HEK293T (cell line): ENCODE measurements at regions not wholly inside any gene's neighbourhood (a gene's known extent, or its start where the extent isn't known, plus 50 kb on each side); places are given as distances from the start of the nearest gene placed in this dataset.

ENCODE experiments used
- NFRKB ChIP-seq: fragments of 450-650 bp; IDR thresholded peaks from 2 replicates; pipeline ENCODE4 v1.6.1; 2016; ENCODE audit warnings: mild to moderate bottlenecking, moderate library complexity
- SP1 ChIP-seq: fragments of 450-650 bp; IDR thresholded peaks from 2 replicates; pipeline ENCODE4 v1.6.1; 2017
- TF ChIP-seq, protein P1 (sequence below): fragments of 450-650 bp; IDR thresholded peaks from 2 replicates; pipeline ENCODE4 v1.6.1; 2016

DNA sequence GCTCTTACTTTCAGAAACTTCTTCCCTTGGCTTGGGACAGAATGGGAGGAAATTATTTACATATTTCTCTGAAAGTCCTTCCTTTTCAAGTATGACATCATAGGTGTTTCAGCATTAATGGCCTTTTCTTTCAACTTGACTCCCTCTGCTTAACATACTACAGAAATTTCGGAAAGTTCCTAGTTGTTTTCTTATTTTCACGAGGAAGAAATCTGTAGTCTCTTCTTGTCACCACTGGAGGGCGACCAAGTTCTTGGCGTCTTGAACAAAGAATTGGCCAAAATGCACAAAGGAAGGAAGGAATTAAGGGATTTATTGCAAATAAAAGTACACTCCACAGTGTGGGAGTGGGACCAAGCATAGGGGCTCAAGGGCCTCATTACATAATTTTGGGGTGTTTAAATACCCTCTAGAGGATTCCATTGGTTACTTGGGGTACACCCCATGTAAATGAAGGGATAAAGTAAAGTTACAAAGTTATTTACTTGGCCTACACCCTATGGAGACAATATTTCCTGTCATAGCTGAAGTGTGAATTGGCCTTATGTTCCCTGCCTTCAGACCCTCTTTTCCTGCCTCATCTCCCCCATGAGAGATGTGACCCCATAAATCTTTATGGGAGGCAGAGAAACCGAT, 70.4 kb downstream of the RPL10L start:
- TF ChIP-seq, protein P1, sequence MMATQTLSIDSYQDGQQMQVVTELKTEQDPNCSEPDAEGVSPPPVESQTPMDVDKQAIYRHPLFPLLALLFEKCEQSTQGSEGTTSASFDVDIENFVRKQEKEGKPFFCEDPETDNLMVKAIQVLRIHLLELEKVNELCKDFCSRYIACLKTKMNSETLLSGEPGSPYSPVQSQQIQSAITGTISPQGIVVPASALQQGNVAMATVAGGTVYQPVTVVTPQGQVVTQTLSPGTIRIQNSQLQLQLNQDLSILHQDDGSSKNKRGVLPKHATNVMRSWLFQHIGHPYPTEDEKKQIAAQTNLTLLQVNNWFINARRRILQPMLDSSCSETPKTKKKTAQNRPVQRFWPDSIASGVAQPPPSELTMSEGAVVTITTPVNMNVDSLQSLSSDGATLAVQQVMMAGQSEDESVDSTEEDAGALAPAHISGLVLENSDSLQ: no peak
- TF ChIP-seq NFRKB: no peak
- TF ChIP-seq SP1: no peak
